B cell (primary cell): ENCODE measurements at regions not wholly inside any gene's neighbourhood (a gene's known extent, or its start where the extent isn't known, plus 50 kb on each side); places are given as distances from the start of the nearest gene placed in this dataset.
"Not testable (repeated sequence)": the region's sequence is repeated elsewhere in the genome, so short reads cannot be mapped to it uniquely, and the experiment has no call there.

Experiments used
- ATAC-seq: fragments of 200-7000 bp; cut with Tn5 transposase; one replicate; pipeline ENCODE4 v1.10.0; 2021; ENCODE audit warnings: low read depth, mild to moderate bottlenecking, moderate number of reproducible peaks, moderate library complexity
- CTCF ChIA-PET: fragments of 350-600 bp; sonication (Branson Sonifier 250); formaldehyde crosslinking; loops from one replicate; lab custom pipeline; 2021; ENCODE audit warnings: antibody characterized with exemption, inconsistent platforms; lab: Charles Lee
- POLR2A ChIA-PET: fragments of 350-600 bp; sonication (Branson Sonifier 250); formaldehyde crosslinking; loops from one replicate; lab custom pipeline; 2021; ENCODE audit warnings: antibody characterized with exemption; lab: Charles Lee
- DNase-seq: peaks from one replicate; pipeline ENCODE4 v3.0.0; 2013
- H2AFZ ChIP-seq: 2 replicates; pipeline ENCODE4 v1.6.1; 2012; ENCODE audit warnings: mild to moderate bottlenecking, low read depth, low read length; ENCODE audit not compliant: insufficient read depth, poor library complexity, severe bottlenecking
- H3K27ac ChIP-seq, 2 donors: 1 replicate in 1 of 2; 2 replicates in 1 of 2; pipeline ENCODE4 v1.5.1; 2012 to 2013; ENCODE audit warnings: low read length in 2 of 2, mild to moderate bottlenecking in 2 of 2, moderate library complexity in 1 of 2
- H3K27me3 ChIP-seq, 4 experiments: fragments of 200-600 bp in 1 of 4; sonication (generic) in 1 of 4; replicated peaks in 1 of 4; 1 replicate in 2 of 4; 2 replicates in 2 of 4; pipeline versions ENCODE4 v1.6.1 to v1.7.0; 2013 to 2016; ENCODE audit warnings: low read length in 3 of 4, mild to moderate bottlenecking in 2 of 4, mixed read lengths in 1 of 4, moderate library complexity in 1 of 4; ENCODE audit not compliant: insufficient read depth in 4 of 4, control insufficient read depth in 3 of 4; ENCODE audit errors: control extremely low read depth in 1 of 4
- H3K36me3 ChIP-seq, 2 experiments: replicated peaks in 1 of 2; 1 replicate in 1 of 2; 2 replicates in 1 of 2; pipeline versions ENCODE4 v1.6.1 to v1.7.1; 2013; ENCODE audit warnings: low read length in 1 of 2; ENCODE audit not compliant: insufficient read depth in 2 of 2, control insufficient read depth in 1 of 2; ENCODE audit errors: control extremely low read depth in 1 of 2, extremely low read depth in 1 of 2
- H3K4me1 ChIP-seq, 2 donors: fragments of 200-600 bp in 1 of 2; sonication (generic) in 1 of 2; 1 replicate in 1 of 2; 2 replicates in 1 of 2; pipeline versions ENCODE4 v1.5.1 to v1.6.1; 2013 to 2017; ENCODE audit warnings: low read length in 2 of 2; ENCODE audit not compliant: control insufficient read depth in 2 of 2, insufficient read depth in 2 of 2
- H3K4me2 ChIP-seq: replicated peaks from 2 replicates; pipeline ENCODE3; 2012; ENCODE audit warnings: mild to moderate bottlenecking, low read depth, low read length; ENCODE audit not compliant: poor library complexity, severe bottlenecking
- H3K4me3 ChIP-seq, 5 experiments: fragments of 200-600 bp in 1 of 5; sonication (generic) in 1 of 5; 1 replicate in 3 of 5; 2 replicates in 2 of 5; pipeline versions ENCODE4 v1.5.1 to v1.7.0; 2011 to 2016; ENCODE audit warnings: low read length in 4 of 5, mild to moderate bottlenecking in 4 of 5, low read depth in 2 of 5, control low read depth in 1 of 5, moderate library complexity in 1 of 5; ENCODE audit not compliant: insufficient read depth in 1 of 5; ENCODE audit errors: control extremely low read depth in 1 of 5, extremely low read depth in 1 of 5
- H3K79me2 ChIP-seq: fragments of 200-600 bp; sonication (generic); one replicate; pipeline ENCODE4 v1.6.0; 2016; ENCODE audit warnings: low read length; ENCODE audit not compliant: control insufficient read depth, insufficient read depth
- H3K9ac ChIP-seq: fragments of 200-600 bp; sonication (generic); 2 replicates; pipeline ENCODE4 v1.6.1; 2017; ENCODE audit warnings: mild to moderate bottlenecking, low read length, moderate library complexity
- H3K9me3 ChIP-seq, 3 donors: one replicate each; pipeline versions ENCODE4 v1.6.1 to v1.7.1; 2013; ENCODE audit warnings: low read length in 2 of 3; ENCODE audit not compliant: control insufficient read depth in 2 of 3, insufficient read depth in 1 of 3; ENCODE audit errors: control extremely low read depth in 1 of 3
- H4K20me1 ChIP-seq: 2 replicates; pipeline ENCODE4 v1.6.0; 2012; ENCODE audit warnings: mild to moderate bottlenecking, low read length; ENCODE audit not compliant: insufficient read depth, control insufficient read depth, poor library complexity, severe bottlenecking
- H3K27ac Mint-ChIP-seq: one replicate; pipeline ENCODE4 v1.8.0; 2021; ENCODE audit warnings: mixed read lengths
- H3K27me3 Mint-ChIP-seq: one replicate; pipeline ENCODE4 v1.8.0; 2021; ENCODE audit warnings: mixed read lengths
- H3K4me1 Mint-ChIP-seq: one replicate; pipeline ENCODE4 v1.8.0; 2021; ENCODE audit warnings: mixed read lengths
- H3K4me3 Mint-ChIP-seq: one replicate; pipeline ENCODE4 v1.8.0; 2021; ENCODE audit warnings: mixed read lengths
- H3K9me3 Mint-ChIP-seq: one replicate; pipeline ENCODE4 v1.8.0; 2022; ENCODE audit warnings: mixed read lengths; ENCODE audit not compliant: insufficient read depth
- EZH2 ChIP-seq: IDR thresholded peaks from 2 replicates; pipeline ENCODE4 v1.6.1; 2012; ENCODE audit warnings: borderline replicate concordance, low read depth, mild to moderate bottlenecking, moderate library complexity, low read length; ENCODE audit not compliant: insufficient read depth, poor library complexity, severe bottlenecking
- WGBS: methylation state at CpG from one replicate; pipeline ENCODE4 v1.1.5; 2013; ENCODE audit warnings: missing lambda C conversion rate; ENCODE audit not compliant: insufficient coverage; 5-methylcytosine and 5-hydroxymethylcytosine counted together
- intact Hi-C: fragments of 100-400 bp; cut with micrococcal nuclease; formaldehyde crosslinking; loops from one replicate; pipeline ENCODE4 v1.10.0; 2022
- TF ChIP-seq, protein P1 (sequence below): fragments of 200-600 bp; IDR thresholded peaks from one replicate; pipeline ENCODE4 v1.8.0; 2022; ENCODE audit warnings: antibody characterized with exemption, mild to moderate bottlenecking

DNA sequence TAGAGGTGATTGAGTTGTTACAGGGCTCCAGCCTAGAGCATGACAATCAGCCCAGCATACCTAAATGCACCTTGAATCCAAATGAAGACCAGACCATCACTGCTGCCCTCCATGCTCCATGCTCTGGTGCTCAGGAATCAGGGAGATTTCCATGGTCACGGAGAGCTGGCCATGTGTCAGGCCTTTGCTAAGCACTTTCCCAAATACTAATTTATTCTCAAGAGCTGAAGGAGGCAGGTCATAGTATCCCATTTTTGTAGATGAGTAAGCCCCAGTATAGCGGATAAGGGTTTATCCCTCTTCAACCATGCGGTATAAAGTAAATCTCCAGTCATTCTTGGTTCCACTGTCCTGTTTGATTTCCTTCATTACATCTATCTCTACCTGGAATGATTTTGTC lies 240.8 kb downstream of the TFAP2A start:
- Histone ChIP-seq H3K27ac (no peak overlapping the region), H3K27me3 (no peaks in the 10 kb centered on the region), H3K36me3 (no peaks in the 10 kb centered on the region), H3K79me2 (no peaks in the 10 kb centered on the region), H3K9me3 (peaks cover 0 to 8% (median 0%) of the 10 kb centered on the region in 3 donors), H3K4me1 (no peaks in the 10 kb centered on the region), H3K9ac (no peak overlapping the region), H2AFZ (no peak overlapping the region), H3K4me3 (no peak overlapping the region), H3K4me2 (no peak overlapping the region), H4K20me1 (no peaks in the 10 kb centered on the region)
- ChIA-PET POLR2A (no interaction called here), CTCF (no interaction called here)
- TF ChIP-seq, protein P1, sequence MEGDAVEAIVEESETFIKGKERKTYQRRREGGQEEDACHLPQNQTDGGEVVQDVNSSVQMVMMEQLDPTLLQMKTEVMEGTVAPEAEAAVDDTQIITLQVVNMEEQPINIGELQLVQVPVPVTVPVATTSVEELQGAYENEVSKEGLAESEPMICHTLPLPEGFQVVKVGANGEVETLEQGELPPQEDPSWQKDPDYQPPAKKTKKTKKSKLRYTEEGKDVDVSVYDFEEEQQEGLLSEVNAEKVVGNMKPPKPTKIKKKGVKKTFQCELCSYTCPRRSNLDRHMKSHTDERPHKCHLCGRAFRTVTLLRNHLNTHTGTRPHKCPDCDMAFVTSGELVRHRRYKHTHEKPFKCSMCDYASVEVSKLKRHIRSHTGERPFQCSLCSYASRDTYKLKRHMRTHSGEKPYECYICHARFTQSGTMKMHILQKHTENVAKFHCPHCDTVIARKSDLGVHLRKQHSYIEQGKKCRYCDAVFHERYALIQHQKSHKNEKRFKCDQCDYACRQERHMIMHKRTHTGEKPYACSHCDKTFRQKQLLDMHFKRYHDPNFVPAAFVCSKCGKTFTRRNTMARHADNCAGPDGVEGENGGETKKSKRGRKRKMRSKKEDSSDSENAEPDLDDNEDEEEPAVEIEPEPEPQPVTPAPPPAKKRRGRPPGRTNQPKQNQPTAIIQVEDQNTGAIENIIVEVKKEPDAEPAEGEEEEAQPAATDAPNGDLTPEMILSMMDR, result no peak
- no peak for TF ChIP-seq EZH2
- Mint-ChIP-seq H3K4me1 (no peaks in the 10 kb centered on the region), H3K27ac (no peak overlapping the region), H3K27me3 (no peaks in the 10 kb centered on the region), H3K4me3 (no peak overlapping the region), H3K9me3 (no peaks in the 10 kb centered on the region)
- no CpG with 5 or more reads among the region's 3 CpGs for WGBS
- ATAC-seq (no peak), DNase-seq (no peak)
- intact Hi-C loops, result no loop called here

DNA sequence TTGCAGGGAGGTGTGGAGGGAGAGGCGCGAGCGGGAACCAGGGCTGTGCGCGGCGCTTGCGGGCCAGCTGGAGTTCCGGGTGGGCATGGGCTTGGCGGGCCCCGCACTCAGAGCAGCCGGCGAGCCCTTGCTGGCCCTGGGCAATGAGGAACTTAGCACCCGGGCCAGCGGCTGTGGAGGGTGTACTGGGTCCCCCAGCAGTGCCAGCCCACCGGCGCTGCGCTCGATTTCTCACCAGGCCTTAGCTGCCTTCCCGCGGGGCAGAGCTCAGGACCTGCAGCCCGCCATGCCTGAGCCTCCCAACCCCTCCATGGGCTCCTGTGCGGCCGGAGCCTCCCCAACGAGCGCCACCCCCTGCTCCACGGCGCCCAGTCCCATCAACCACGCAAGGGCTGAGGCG lies 243.2 kb downstream of the TFAP2A start:
- H3K4me3 Mint-ChIP-seq, H3K9me3 Mint-ChIP-seq, ATAC-seq, H3K9ac ChIP-seq, H3K27me3 Mint-ChIP-seq, H3K4me1 ChIP-seq, H3K27ac ChIP-seq, H2AFZ ChIP-seq, H3K4me2 ChIP-seq, H3K27me3 ChIP-seq, H3K4me1 Mint-ChIP-seq, H3K36me3 ChIP-seq, H4K20me1 ChIP-seq, CTCF ChIA-PET, H3K27ac Mint-ChIP-seq, H3K4me3 ChIP-seq, H3K79me2 ChIP-seq, POLR2A ChIA-PET, DNase-seq, intact Hi-C loops: not testable (repeated sequence)
- 96% methylated on average over 26 of the region's 29 CpGs for WGBS
- H3K9me3 ChIP-seq, result peaks cover 0 to 12% (median 0%) of the 10 kb centered on the region in 3 donors
